EH (cell line): ENCODE measurements at regions not wholly inside any gene's neighbourhood (a gene's known extent, or its start where the extent isn't known, plus 50 kb on each side); places are given as distances from the start of the nearest gene placed in this dataset.
"Not testable (repeated sequence)": the region's sequence is repeated elsewhere in the genome, so short reads cannot be mapped to it uniquely, and the experiment has no call there.

ENCODE experiments used
- DNase-seq: peaks from one replicate; pipeline ENCODE4 v3.0.0-alpha.2; 2015; ENCODE audit warnings: low read depth

- no peak for DNase-seq
These were observed 833.6 kb downstream of the FLRT2 start for GRCh38 chr14:86363576-86363975.

GRCh38 chr14:86363047-86363446 is 833.1 kb downstream of the FLRT2 start:
- DNase-seq: no peak

- DNase-seq: no peak
These were observed 827.9 kb downstream of the FLRT2 start for GRCh38 chr14:86357876-86358275.

- DNase-seq: no peak
These were observed 827.2 kb downstream of the FLRT2 start for GRCh38 chr14:86357119-86357518.

GRCh38 chr14:86346818-86347384 is 817.0 kb downstream of the FLRT2 start:
- DNase-seq: no peak

GRCh38 chr14:86334355-86334754 is 804.4 kb downstream of the FLRT2 start:
- DNase-seq: no peak

GRCh38 chr14:86333493-86333892 is 803.5 kb downstream of the FLRT2 start:
- DNase-seq: no peak

- DNase-seq: no peak
These were observed 801.4 kb downstream of the FLRT2 start for GRCh38 chr14:86331341-86331740.

GRCh38 chr14:86321151-86321550 is 791.2 kb downstream of the FLRT2 start:
- DNase-seq: no peak

- not testable (repeated sequence) for DNase-seq
These were observed 782.3 kb downstream of the FLRT2 start for GRCh38 chr14:86312154-86312665.

- no peak for DNase-seq
These were observed 781.2 kb downstream of the FLRT2 start for GRCh38 chr14:86311151-86311550.

- DNase-seq: no peak
These were observed 780.7 kb downstream of the FLRT2 start for GRCh38 chr14:86310611-86311010.

GRCh38 chr14:86310148-86310547 is 780.2 kb downstream of the FLRT2 start:
- no peak for DNase-seq

- no peak for DNase-seq
These were observed 775.1 kb downstream of the FLRT2 start for GRCh38 chr14:86305058-86305457.

GRCh38 chr14:86299994-86300393 is 770.0 kb downstream of the FLRT2 start:
- no peak for DNase-seq

GRCh38 chr14:86296173-86296572 is 766.2 kb downstream of the FLRT2 start:
- peak; percentile 26 for DNase-seq

GRCh38 chr14:86288336-86288735 is 758.4 kb downstream of the FLRT2 start:
- DNase-seq: no peak

- no peak for DNase-seq
These were observed 749.5 kb downstream of the FLRT2 start for GRCh38 chr14:86279405-86279804.

GRCh38 chr14:86257973-86258372 is 728.0 kb downstream of the FLRT2 start:
- no peak for DNase-seq

- no peak for DNase-seq
These were observed 713.2 kb downstream of the FLRT2 start for GRCh38 chr14:86243158-86243557.

- no peak for DNase-seq
These were observed 707.8 kb downstream of the FLRT2 start for GRCh38 chr14:86237733-86238132.

- no peak for DNase-seq
These were observed 691.8 kb downstream of the FLRT2 start for GRCh38 chr14:86221755-86222154.

- no peak for DNase-seq
These were observed 691.1 kb downstream of the FLRT2 start for GRCh38 chr14:86221000-86221399.

GRCh38 chr14:86217523-86217922 is 687.6 kb downstream of the FLRT2 start:
- no peak for DNase-seq
